ENCODE measurements at regions not wholly inside any gene's neighbourhood (a gene's known extent, or its start where the extent isn't known, plus 50 kb on each side); places are given as distances from the start of the nearest gene placed in this dataset.

GRCh38 chr7:98697083-98697482 lies 80.0 kb downstream of the NPTX2 start:
- FAIRE-seq (no peak), DNase-seq (no peak)
- 75 to 93% (median 81%) methylated on average over 3 of the region's 3 CpGs for WGBS, 3 donors
- no peaks in the 10 kb centered on the region for H3K4me1 ChIP-seq (ENCODE audit: control insufficient read depth in 3 of 3, insufficient read depth in 2 of 3, low read depth in 1 of 3, low read length in 2 of 3)
- no peak overlapping the region for H3K4me3 ChIP-seq (ENCODE audit: low read depth in 1 of 3, low read length in 3 of 3)
- H3K27ac ChIP-seq (ENCODE audit: low read depth in 1 of 3, low read length in 2 of 3), result no peak overlapping the region
- no peaks in the 10 kb centered on the region for H3K36me3 ChIP-seq (ENCODE audit: control insufficient read depth in 3 of 3, insufficient read depth in 2 of 3, low read depth in 1 of 3, low read length in 3 of 3)
- H3K9me3 ChIP-seq (ENCODE audit: control insufficient read depth in 2 of 2, insufficient read depth in 1 of 2, low read depth in 1 of 2, low read length in 1 of 2), result peaks cover 0 to 7% of the 10 kb centered on the region in 2 donors
- H3K27me3 ChIP-seq (ENCODE audit: control insufficient read depth in 3 of 3, insufficient read depth in 3 of 3, low read length in 3 of 3), result no peaks in the 10 kb centered on the region

GRCh38 chr7:98697485-98698240 lies 80.6 kb downstream of the NPTX2 start:
- H3K36me3 ChIP-seq (ENCODE audit: control insufficient read depth in 3 of 3, insufficient read depth in 2 of 3, low read depth in 1 of 3, low read length in 3 of 3), result no peaks in the 10 kb centered on the region
- H3K27ac ChIP-seq (ENCODE audit: low read depth in 1 of 3, low read length in 2 of 3), result no peak overlapping the region
- DNase-seq (no peak), FAIRE-seq (no peak)
- H3K27me3 ChIP-seq (ENCODE audit: control insufficient read depth in 3 of 3, insufficient read depth in 3 of 3, low read length in 3 of 3), result no peaks in the 10 kb centered on the region
- H3K4me3 ChIP-seq (ENCODE audit: low read depth in 1 of 3, low read length in 3 of 3), result no peak overlapping the region
- H3K4me1 ChIP-seq (ENCODE audit: control insufficient read depth in 3 of 3, insufficient read depth in 2 of 3, low read depth in 1 of 3, low read length in 2 of 3), result no peaks in the 10 kb centered on the region
- H3K9me3 ChIP-seq (ENCODE audit: control insufficient read depth in 2 of 2, insufficient read depth in 1 of 2, low read depth in 1 of 2, low read length in 1 of 2), result peaks cover 0 to 7% of the 10 kb centered on the region in 2 donors
- 37 to 76% (median 43%) methylated on average over 9 of the region's 9 CpGs for WGBS, 3 donors

GRCh38 chr7:98698976-98699375 lies 81.9 kb downstream of the NPTX2 start:
- FAIRE-seq, result no peak
- H3K27ac ChIP-seq (ENCODE audit: low read depth in 1 of 3, low read length in 2 of 3), result no peak overlapping the region
- WGBS, 3 donors, result 66 to 78% (median 71%) methylated on average over 2 of the region's 2 CpGs

GRCh38 chr7:98700533-98700932 lies 83.4 kb downstream of the NPTX2 start:
- WGBS, 3 donors, result 40 to 58% (median 49%) methylated on average over 3 of the region's 3 CpGs
- DNase-seq (no peak), FAIRE-seq (no peak)
- no peaks in the 10 kb centered on the region for H3K4me1 ChIP-seq (ENCODE audit: control insufficient read depth in 3 of 3, insufficient read depth in 2 of 3, low read depth in 1 of 3, low read length in 2 of 3)
- H3K4me3 ChIP-seq (ENCODE audit: low read depth in 1 of 3, low read length in 3 of 3), result no peak overlapping the region
- H3K27ac ChIP-seq (ENCODE audit: low read depth in 1 of 3, low read length in 2 of 3), result no peak overlapping the region
- no peaks in the 10 kb centered on the region for H3K36me3 ChIP-seq (ENCODE audit: control insufficient read depth in 3 of 3, insufficient read depth in 2 of 3, low read depth in 1 of 3, low read length in 3 of 3)
- no peaks in the 10 kb centered on the region for H3K9me3 ChIP-seq (ENCODE audit: control insufficient read depth in 2 of 2, insufficient read depth in 1 of 2, low read depth in 1 of 2, low read length in 1 of 2)
- peaks cover 0 to under 1% (median 0%) of the 10 kb centered on the region in 3 donors for H3K27me3 ChIP-seq (ENCODE audit: control insufficient read depth in 3 of 3, insufficient read depth in 3 of 3, low read length in 3 of 3)

More at GRCh38 chr7:98698976-98699375, 81.9 kb downstream of the NPTX2 start:
- Histone ChIP-seq H3K4me1 (ENCODE audit: control insufficient read depth in 3 of 3, insufficient read depth in 2 of 3, low read depth in 1 of 3, low read length in 2 of 3) (no peaks in the 10 kb centered on the region), H3K9me3 (ENCODE audit: control insufficient read depth in 2 of 2, insufficient read depth in 1 of 2, low read depth in 1 of 2, low read length in 1 of 2) (no peaks in the 10 kb centered on the region), H3K27me3 (ENCODE audit: control insufficient read depth in 3 of 3, insufficient read depth in 3 of 3, low read length in 3 of 3) (no peaks in the 10 kb centered on the region), H3K36me3 (ENCODE audit: control insufficient read depth in 3 of 3, insufficient read depth in 2 of 3, low read depth in 1 of 3, low read length in 3 of 3) (no peaks in the 10 kb centered on the region), H3K4me3 (ENCODE audit: low read depth in 1 of 3, low read length in 3 of 3) (no peak overlapping the region)
- DNase-seq, result no peak

GRCh38 chr7:98701372-98701771 lies 84.3 kb downstream of the NPTX2 start:
- Histone ChIP-seq H3K27me3 (ENCODE audit: control insufficient read depth in 3 of 3, insufficient read depth in 3 of 3, low read length in 3 of 3) (peaks cover 0 to 2% (median 0%) of the 10 kb centered on the region in 3 donors), H3K9me3 (ENCODE audit: control insufficient read depth in 2 of 2, insufficient read depth in 1 of 2, low read depth in 1 of 2, low read length in 1 of 2) (no peaks in the 10 kb centered on the region), H3K4me3 (ENCODE audit: low read depth in 1 of 3, low read length in 3 of 3) (no peak overlapping the region), H3K27ac (ENCODE audit: low read depth in 1 of 3, low read length in 2 of 3) (no peak overlapping the region), H3K36me3 (ENCODE audit: control insufficient read depth in 3 of 3, insufficient read depth in 2 of 3, low read depth in 1 of 3, low read length in 3 of 3) (no peaks in the 10 kb centered on the region), H3K4me1 (ENCODE audit: control insufficient read depth in 3 of 3, insufficient read depth in 2 of 3, low read depth in 1 of 3, low read length in 2 of 3) (no peaks in the 10 kb centered on the region)
- 80 to 85% (median 80%) methylated on average over 11 of the region's 11 CpGs for WGBS, 3 donors
- DNase-seq (no peak), FAIRE-seq (no peak)

- no peak for DNase-seq
- no peak for FAIRE-seq
- no peaks in the 10 kb centered on the region for H3K36me3 ChIP-seq (ENCODE audit: control insufficient read depth in 3 of 3, insufficient read depth in 2 of 3, low read depth in 1 of 3, low read length in 3 of 3)
- 86 to 95% (median 86%) methylated on average over 2 of the region's 2 CpGs for WGBS, 3 donors
- H3K4me1 ChIP-seq (ENCODE audit: control insufficient read depth in 3 of 3, insufficient read depth in 2 of 3, low read depth in 1 of 3, low read length in 2 of 3), result no peaks in the 10 kb centered on the region
- no peaks in the 10 kb centered on the region for H3K9me3 ChIP-seq (ENCODE audit: control insufficient read depth in 2 of 2, insufficient read depth in 1 of 2, low read depth in 1 of 2, low read length in 1 of 2)
- H3K27me3 ChIP-seq (ENCODE audit: control insufficient read depth in 3 of 3, insufficient read depth in 3 of 3, low read length in 3 of 3), result peaks cover 0 to 2% (median 0%) of the 10 kb centered on the region in 3 donors
- no peak overlapping the region for H3K27ac ChIP-seq (ENCODE audit: low read depth in 1 of 3, low read length in 2 of 3)
- H3K4me3 ChIP-seq (ENCODE audit: low read depth in 1 of 3, low read length in 3 of 3), result no peak overlapping the region
Observed at GRCh38 chr7:98702021-98702420, 84.9 kb downstream of the NPTX2 start.

GRCh38 chr7:98703916-98704315 lies 86.8 kb downstream of the NPTX2 start:
- no peak for DNase-seq
- H3K4me1 ChIP-seq (ENCODE audit: control insufficient read depth in 3 of 3, insufficient read depth in 2 of 3, low read depth in 1 of 3, low read length in 2 of 3), result no peaks in the 10 kb centered on the region
- H3K36me3 ChIP-seq (ENCODE audit: control insufficient read depth in 3 of 3, insufficient read depth in 2 of 3, low read depth in 1 of 3, low read length in 3 of 3), result no peaks in the 10 kb centered on the region
- no peak overlapping the region for H3K27ac ChIP-seq (ENCODE audit: low read depth in 1 of 3, low read length in 2 of 3)
- H3K4me3 ChIP-seq (ENCODE audit: low read depth in 1 of 3, low read length in 3 of 3), result no peak overlapping the region
- H3K9me3 ChIP-seq (ENCODE audit: control insufficient read depth in 2 of 2, insufficient read depth in 1 of 2, low read depth in 1 of 2, low read length in 1 of 2), result no peaks in the 10 kb centered on the region
- FAIRE-seq, result no peak
- WGBS, 3 donors, result 62 to 79% (median 70%) methylated on average over 10 of the region's 10 CpGs
- H3K27me3 ChIP-seq (ENCODE audit: control insufficient read depth in 3 of 3, insufficient read depth in 3 of 3, low read length in 3 of 3), result peaks cover 0 to 2% (median 0%) of the 10 kb centered on the region in 3 donors

- no peaks in the 10 kb centered on the region for H3K4me1 ChIP-seq (ENCODE audit: control insufficient read depth in 3 of 3, insufficient read depth in 2 of 3, low read depth in 1 of 3, low read length in 2 of 3)
- 52 to 63% (median 58%) methylated on average over 14 of the region's 14 CpGs for WGBS, 3 donors
- H3K4me3 ChIP-seq (ENCODE audit: low read depth in 1 of 3, low read length in 3 of 3), result no peak overlapping the region
- peaks cover 0 to 2% (median 0%) of the 10 kb centered on the region in 3 donors for H3K27me3 ChIP-seq (ENCODE audit: control insufficient read depth in 3 of 3, insufficient read depth in 3 of 3, low read length in 3 of 3)
- DNase-seq, result no peak
- H3K27ac ChIP-seq (ENCODE audit: low read depth in 1 of 3, low read length in 2 of 3), result no peak overlapping the region
- H3K9me3 ChIP-seq (ENCODE audit: control insufficient read depth in 2 of 2, insufficient read depth in 1 of 2, low read depth in 1 of 2, low read length in 1 of 2), result no peaks in the 10 kb centered on the region
- no peak for FAIRE-seq
- H3K36me3 ChIP-seq (ENCODE audit: control insufficient read depth in 3 of 3, insufficient read depth in 2 of 3, low read depth in 1 of 3, low read length in 3 of 3), result no peaks in the 10 kb centered on the region
Observed at GRCh38 chr7:98705626-98706025, 88.5 kb downstream of the NPTX2 start.

GRCh38 chr7:98707076-98707475 lies 90.0 kb downstream of the NPTX2 start:
- FAIRE-seq (no peak), DNase-seq (no peak)
- H3K27me3 ChIP-seq (ENCODE audit: control insufficient read depth in 3 of 3, insufficient read depth in 3 of 3, low read length in 3 of 3), result peaks cover 0 to 2% (median 0%) of the 10 kb centered on the region in 3 donors
- no peak overlapping the region for H3K27ac ChIP-seq (ENCODE audit: low read depth in 1 of 3, low read length in 2 of 3)
- no peak overlapping the region for H3K4me3 ChIP-seq (ENCODE audit: low read depth in 1 of 3, low read length in 3 of 3)
- no peaks in the 10 kb centered on the region for H3K36me3 ChIP-seq (ENCODE audit: control insufficient read depth in 3 of 3, insufficient read depth in 2 of 3, low read depth in 1 of 3, low read length in 3 of 3)
- H3K9me3 ChIP-seq (ENCODE audit: control insufficient read depth in 2 of 2, insufficient read depth in 1 of 2, low read depth in 1 of 2, low read length in 1 of 2), result no peaks in the 10 kb centered on the region
- no peaks in the 10 kb centered on the region for H3K4me1 ChIP-seq (ENCODE audit: control insufficient read depth in 3 of 3, insufficient read depth in 2 of 3, low read depth in 1 of 3, low read length in 2 of 3)
- 77 to 81% (median 78%) methylated on average over 4 of the region's 4 CpGs for WGBS, 3 donors

All from small intestine (tissue), 7 donors.